ENCODE measurements at regions not wholly inside any gene's neighbourhood (a gene's known extent, or its start where the extent isn't known, plus 50 kb on each side); places are given as distances from the start of the nearest gene placed in this dataset.
"Not testable (repeated sequence)": the region's sequence is repeated elsewhere in the genome, so short reads cannot be mapped to it uniquely, and the experiment has no call there.

DNA sequence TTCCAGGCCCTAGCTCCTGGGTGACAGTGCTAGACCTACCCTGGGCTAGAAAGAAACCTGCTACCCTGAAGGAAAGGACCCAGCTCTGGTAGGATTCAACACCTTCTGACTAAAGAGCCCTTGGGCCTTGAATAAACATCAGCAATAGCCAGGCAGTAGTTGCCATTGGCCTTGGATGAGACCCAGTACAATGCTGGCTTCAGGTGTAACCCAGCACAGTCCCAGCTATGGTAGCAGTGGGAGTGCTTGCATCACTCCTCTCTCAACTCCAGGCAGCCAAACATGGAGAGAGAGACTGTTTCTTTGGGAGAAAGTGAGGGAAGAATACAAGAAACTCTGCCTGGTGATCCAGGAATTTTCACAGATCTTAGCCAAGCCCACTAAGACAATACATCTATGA is 73.5 kb upstream of the CXorf66 start:
- no peak for DNase-seq (ENCODE audit: low spot score in 2 of 2)
- intact Hi-C loops (cut with DNase I; ENCODE audit: low total_unique reads) = no loop called here
- TF ChIP-seq, protein P1, sequence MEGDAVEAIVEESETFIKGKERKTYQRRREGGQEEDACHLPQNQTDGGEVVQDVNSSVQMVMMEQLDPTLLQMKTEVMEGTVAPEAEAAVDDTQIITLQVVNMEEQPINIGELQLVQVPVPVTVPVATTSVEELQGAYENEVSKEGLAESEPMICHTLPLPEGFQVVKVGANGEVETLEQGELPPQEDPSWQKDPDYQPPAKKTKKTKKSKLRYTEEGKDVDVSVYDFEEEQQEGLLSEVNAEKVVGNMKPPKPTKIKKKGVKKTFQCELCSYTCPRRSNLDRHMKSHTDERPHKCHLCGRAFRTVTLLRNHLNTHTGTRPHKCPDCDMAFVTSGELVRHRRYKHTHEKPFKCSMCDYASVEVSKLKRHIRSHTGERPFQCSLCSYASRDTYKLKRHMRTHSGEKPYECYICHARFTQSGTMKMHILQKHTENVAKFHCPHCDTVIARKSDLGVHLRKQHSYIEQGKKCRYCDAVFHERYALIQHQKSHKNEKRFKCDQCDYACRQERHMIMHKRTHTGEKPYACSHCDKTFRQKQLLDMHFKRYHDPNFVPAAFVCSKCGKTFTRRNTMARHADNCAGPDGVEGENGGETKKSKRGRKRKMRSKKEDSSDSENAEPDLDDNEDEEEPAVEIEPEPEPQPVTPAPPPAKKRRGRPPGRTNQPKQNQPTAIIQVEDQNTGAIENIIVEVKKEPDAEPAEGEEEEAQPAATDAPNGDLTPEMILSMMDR (IDR thresholded peaks at IDR 0.05) = no peak
- TF ChIP-seq POLR2A (IDR thresholded peaks at IDR 0.05) = no peak
- no peak overlapping the region for H3K4me3 ChIP-seq (ENCODE audit: low read depth, poor library complexity, severe bottlenecking)

DNA sequence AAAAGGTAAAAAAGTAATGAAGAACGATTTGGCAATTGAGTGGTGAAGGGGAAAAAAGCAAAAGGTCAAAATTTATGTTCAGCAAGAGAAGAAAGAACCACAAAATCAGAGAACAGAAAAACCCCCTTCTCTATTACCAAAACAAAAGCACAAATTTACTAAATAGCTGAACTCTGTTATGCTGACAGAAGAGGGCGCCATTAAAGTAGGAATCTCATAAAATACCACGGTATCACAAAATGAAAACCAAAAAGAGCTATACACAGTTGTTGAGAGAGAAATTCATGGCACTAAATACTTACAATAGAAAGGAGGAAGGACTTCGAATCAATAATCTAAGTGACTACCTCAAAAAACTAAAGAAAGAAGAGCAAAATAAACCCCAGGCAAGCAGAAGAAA is 69.6 kb upstream of the CXorf66 start:
- WGBS, 2 donors = 3 to 18% methylated on average over 4 of the region's 4 CpGs
- no peak overlapping the region for H3K4me3 ChIP-seq (ENCODE audit: low read depth, poor library complexity, severe bottlenecking)
- intact Hi-C loops (cut with DNase I; ENCODE audit: low total_unique reads) = no loop called here
- DNase-seq (ENCODE audit: low spot score in 2 of 2) = no peak
- no peak for TF ChIP-seq POLR2A (IDR thresholded peaks at IDR 0.05)
- TF ChIP-seq, protein P1 (IDR thresholded peaks at IDR 0.05) = no peak

DNA sequence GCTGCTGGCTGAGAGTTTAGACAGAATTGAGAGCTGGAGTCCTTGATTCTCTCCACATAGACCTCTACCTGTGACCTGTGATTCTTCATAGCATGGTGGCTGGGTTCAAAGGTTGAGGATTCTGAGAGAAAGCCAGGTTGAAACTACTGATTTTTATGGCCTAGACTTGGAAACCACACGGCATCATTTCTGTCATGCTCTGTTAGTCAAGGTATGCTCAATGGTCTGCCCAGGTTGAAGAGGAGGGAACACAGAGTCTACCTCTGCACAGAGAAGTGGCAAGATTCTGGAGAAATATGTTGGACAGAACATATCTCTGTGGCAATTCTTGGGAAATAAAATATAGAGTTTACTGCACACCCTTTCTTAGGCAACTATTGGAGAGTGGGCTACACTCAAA is 57.2 kb upstream of the CXorf66 start:
- WGBS, 2 donors = 54 to 61% methylated on average over 1 of the region's 1 CpG
- no peak overlapping the region for H3K4me3 ChIP-seq (ENCODE audit: low read depth, poor library complexity, severe bottlenecking)
- TF ChIP-seq POLR2A (IDR thresholded peaks at IDR 0.05) = no peak
- TF ChIP-seq, protein P1 (IDR thresholded peaks at IDR 0.05) = no peak
- intact Hi-C loops (cut with DNase I; ENCODE audit: low total_unique reads) = no loop called here
- DNase-seq (ENCODE audit: low spot score in 2 of 2) = no peak

DNA sequence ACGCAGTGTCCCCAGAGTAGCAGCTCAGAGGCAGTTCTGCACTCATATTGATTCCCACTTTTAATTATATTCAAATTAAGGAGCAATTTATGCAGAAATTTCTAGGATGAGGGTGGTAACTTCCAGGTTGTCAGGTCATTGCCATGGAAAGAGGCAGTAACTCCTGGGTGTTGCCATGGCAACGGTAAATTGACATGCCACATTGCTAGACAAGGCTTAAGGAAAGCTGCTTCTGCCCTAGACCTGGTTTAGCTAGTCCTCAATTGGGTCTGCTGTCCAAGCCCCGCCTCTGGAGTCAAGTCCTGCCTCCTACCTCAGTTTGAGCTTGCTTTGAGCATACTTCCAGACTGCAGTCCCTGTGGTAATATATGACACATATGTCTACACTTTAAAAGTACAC is 53.8 kb upstream of the CXorf66 start:
- DNase-seq (ENCODE audit: low spot score in 2 of 2); intact Hi-C loops (cut with DNase I; ENCODE audit: low total_unique reads); H3K4me3 ChIP-seq (ENCODE audit: low read depth, poor library complexity, severe bottlenecking): not testable (repeated sequence)
- WGBS, 2 donors = 50% methylated on average over 2 of the region's 3 CpGs; no CpG with 5 or more reads in 1 of the 2 donors

All from lower leg skin (tissue), 4 donors.